Stimulated activated CD8-positive, alpha-beta memory T cell treated with anti-CD3 and anti-CD28 coated beads, Interleukin-7, amount 100 ng/mL, for 4 hours (primary cell): ENCODE measurements at regions not wholly inside any gene's neighbourhood (a gene's known extent, or its start where the extent isn't known, plus 50 kb on each side); places are given as distances from the start of the nearest gene placed in this dataset.

Experiments used
- DNase-seq, 2 donors: peaks; one replicate each; pipeline ENCODE4 v3.0.0-alpha.2; 2020; ENCODE audit warnings: low read depth in 2 of 2

- no peak for DNase-seq
These were observed 245.9 kb downstream of the ERMARD start for GRCh38 chr6:169997187-169997929.

DNA sequence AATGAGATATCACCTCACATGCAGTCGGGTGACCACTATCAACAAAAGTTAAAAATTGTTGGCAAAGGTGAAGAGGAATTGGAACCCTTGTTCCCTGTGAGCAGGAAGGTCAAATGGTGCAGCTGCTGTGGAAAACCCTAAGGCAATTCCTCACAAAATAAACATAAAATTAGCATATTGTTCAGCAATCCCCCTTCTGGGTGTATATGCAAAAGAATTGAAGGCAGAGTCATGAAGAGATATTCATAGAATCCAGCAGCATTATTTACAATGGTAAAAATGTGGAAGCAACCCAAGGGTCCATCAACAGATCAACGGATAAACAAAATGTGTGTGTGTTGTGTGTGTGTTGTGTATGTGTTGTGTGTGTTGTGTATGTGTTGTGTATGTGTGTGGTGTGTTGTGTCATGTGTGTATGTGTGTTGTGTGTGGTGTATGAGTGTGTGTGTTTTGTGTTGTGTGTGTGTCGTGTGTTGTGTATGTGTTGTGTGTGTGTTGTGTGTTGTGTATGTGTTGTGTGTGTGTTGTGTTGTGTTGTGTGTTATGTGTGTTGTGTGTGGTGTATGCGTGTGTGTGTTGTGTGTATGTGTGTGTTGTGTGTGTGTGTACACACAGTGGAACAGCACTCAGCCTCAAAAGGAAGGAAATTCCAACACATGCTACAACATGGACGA lies 245.1 kb downstream of the ERMARD start:
- no peak for DNase-seq

- DNase-seq, result no peak
These were observed 243.3 kb downstream of the ERMARD start for GRCh38 chr6:169994739-169995138.

DNA sequence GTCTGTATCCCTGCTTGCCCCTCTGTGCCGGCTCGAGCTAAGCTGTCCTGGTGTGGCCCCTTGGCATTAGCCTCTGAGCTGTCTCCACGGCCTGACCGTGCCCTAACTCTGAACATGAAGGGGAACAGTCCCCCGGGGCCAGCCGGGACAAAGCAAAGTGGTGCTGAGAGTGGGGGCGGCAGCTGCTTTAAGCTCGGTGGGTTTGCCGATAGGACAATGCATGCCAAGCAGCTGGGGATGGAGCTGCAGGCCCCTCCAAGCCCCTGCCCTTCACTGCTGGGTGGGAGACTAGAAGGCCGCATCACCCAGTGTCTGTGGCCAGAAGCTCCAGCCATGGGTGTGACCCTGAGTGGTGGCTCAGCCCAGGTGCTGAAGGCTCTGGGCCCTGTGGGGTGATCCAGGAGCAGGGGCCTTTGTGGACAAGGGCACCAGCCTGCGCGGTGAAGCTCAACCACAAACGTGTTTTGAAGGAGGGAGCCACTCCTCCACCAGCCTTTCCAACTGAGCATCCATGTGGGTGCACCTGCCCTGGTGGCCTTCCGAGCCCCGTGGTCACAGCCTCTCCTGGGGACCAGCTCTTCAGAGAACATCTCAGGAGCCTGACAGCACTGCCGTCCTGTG lies 242.5 kb downstream of the ERMARD start:
- DNase-seq, result no peak

DNA sequence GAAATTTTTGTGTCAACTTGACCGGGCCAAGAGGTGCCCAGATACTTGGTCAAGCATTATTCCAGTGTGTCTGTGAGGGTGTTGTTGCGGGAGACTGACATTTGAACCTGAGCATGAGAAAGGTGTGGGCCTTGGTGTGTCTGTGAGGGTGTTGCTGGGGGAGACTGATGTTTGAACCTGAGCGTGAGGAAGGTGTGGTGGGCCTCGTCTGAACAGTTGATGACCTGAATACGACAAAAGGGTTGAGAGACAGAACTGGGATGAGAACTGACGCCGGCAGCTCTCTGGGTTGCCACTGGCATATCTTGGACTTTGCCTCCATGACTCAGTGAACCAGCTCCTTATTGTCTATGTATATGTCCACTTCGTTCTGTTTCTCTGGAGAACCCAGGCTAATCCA lies 240.5 kb downstream of the ERMARD start:
- DNase-seq, result no peak

DNA sequence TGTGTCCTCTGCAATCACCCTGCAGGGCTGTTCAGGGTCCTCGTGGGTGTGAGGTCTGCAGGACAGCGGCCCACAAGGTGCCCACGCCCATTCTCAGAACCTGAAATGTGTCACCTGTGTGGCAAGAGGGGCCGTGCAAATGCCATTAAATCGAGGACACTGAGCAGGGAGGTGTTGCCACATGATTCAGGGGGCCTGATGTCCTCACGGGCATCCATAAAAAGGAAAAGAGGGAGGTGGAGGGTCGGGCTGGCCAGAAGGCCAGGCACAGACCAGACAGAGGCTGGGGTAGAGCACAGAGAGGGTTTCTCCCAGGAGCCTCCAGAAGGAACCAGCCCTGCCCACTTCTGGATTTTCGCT lies 239.6 kb downstream of the ERMARD start:
- DNase-seq, result no peak

DNA sequence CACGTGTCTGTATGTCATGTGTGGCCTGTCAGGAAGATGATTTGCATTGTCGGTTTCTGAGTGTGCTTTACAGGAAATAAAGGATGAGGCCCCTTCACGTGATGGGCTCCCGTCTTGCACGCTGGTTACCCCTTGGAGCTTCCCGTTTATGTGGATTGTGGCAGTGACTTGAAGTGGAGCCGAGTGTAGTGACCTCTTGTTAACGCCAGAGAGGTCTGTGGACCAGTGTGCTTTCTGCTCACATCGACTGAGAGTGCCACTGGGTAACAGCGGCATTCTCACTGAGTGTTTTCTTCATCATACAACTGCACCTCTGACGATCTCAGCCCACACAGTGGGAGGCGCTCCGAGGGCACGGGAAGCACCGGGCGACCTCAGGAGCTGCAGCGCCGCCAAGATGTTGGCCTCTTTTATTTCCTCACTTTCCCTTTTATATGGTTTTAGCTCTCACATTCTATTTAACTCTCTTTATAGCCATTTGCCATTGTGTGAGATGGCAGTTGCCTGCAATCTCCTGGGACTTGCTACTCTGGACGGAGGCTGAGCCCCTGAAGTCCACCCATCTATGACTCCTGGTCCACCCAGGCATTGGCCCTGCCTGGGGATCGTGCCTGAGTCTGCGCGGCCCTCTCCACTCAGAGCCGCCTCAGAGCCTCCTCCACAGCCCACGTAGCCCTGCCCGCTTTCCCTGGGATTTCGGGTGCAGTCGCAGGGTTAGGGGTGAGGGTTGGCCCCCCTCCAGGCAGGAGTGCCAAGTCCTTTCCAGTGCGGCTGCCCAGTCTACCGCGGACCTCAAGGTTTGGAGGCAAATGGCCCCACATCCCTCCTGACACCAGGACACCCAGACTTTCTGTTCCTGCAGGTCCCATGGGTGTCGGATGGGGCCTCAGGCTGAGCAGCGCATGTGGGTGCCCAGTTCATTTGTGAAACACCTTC lies 238.9 kb downstream of the ERMARD start:
- DNase-seq, result peak; percentile 12 to 13

- no peak for DNase-seq
These were observed 238.2 kb downstream of the ERMARD start for GRCh38 chr6:169989594-169989993.

GRCh38 chr6:169988769-169989550 lies 237.5 kb downstream of the ERMARD start:
- DNase-seq, result no peak

GRCh38 chr6:169986848-169987498 lies 235.6 kb downstream of the ERMARD start:
- DNase-seq, result no peak

- no peak for DNase-seq
These were observed 234.9 kb downstream of the ERMARD start for GRCh38 chr6:169986171-169986847.

- DNase-seq, result no peak
These were observed 233.9 kb downstream of the ERMARD start for GRCh38 chr6:169985121-169986015.

GRCh38 chr6:169984181-169985120 lies 233.0 kb downstream of the ERMARD start:
- no peak for DNase-seq

- no peak for DNase-seq
These were observed 232.2 kb downstream of the ERMARD start for GRCh38 chr6:169983651-169984050.

DNA sequence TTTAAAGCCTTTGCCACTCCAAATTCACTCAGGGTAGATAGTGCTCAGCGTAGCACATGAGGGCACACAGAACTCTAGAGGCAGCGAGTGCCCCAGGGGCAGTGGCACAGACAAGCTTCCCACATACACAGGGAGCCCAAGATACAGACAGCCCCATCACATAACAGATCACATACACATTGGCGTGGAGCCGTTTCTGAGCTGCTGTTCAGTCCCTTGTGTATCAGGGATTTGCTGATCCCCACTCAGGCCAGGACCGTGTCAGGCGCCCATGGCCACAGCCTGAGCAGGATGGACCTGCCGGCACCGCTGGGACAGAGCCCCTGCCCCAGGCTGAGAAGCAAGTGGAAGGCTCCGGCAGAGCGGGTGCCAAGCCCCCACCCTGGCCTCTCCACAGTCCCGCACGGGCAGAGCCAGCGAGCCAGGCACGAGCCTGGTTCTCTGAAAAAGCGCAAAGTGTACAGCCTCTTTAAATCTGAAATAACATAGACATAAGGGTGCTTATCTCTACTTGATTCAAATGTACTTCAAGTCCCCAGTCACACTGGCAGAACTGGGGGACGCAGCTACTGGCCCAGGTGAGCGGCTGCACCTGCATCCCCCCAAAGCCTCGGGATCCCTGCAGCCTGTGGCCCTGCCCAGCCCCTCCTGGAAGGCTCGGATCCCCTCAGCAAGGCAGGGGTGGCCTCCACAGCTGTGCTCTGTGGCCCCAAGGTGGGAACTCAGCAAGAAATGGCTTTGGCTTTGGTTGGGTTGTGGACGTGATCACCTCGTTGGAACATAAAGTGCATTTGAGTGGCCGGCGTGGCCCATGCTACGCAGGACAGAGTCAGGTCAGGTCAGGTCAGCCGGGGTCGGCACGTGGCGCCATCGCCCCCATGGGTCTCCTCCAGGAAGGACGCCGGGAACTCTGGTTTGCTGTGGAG lies 231.3 kb downstream of the ERMARD start:
- no peak for DNase-seq

DNA sequence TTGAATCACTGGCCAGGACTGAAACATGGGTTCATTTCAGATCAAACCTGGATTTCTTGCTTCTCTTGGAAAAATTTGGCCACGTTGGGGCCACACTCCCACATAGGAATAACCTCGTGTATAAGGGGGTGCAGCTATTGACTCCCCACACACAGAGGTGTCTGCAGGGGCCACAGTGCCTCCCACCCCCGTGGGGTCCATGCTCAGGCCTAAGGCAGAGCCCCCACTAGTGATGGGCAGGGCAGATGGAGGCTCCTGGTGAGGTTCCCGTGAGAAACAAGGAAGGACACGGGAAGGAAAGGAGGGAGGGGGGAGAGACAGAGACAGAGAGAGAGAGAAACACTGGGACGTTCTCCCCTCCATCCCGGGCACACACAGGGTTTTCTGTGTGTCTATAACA lies 230.5 kb downstream of the ERMARD start:
- DNase-seq, result no peak

DNA sequence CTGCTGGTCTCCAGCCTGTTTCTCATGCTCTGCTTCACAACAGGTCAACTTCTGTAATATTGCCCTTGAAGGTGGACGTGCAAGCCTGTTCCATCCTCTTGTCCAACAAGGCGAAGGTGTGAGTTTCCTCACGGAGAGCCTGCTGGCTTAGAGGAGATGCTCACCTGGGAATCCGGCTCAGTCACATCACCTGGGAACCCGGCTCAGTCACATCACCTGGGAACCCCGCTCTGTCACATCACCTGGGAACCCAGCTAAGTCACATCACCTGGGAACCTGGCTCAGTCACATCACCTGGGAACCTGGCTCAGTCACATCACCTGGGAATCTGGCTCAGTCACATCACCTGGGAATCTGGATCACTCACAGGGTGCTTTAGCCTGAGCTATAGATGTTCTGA lies 230.1 kb downstream of the ERMARD start:
- DNase-seq, result no peak
